OCI-LY3 (cell line): ENCODE measurements at regions not wholly inside any gene's neighbourhood (a gene's known extent, or its start where the extent isn't known, plus 50 kb on each side); places are given as distances from the start of the nearest gene placed in this dataset.

Experiments used
- EZH2phosphoT487 ChIP-seq: fragments of 200-600 bp; shearing (Covaris generic); IDR thresholded peaks from 2 replicates; pipeline ENCODE4 v1.6.1; 2018; ENCODE audit warnings: antibody characterized with exemption, mixed run types, low read depth
- TF ChIP-seq, protein P1 (sequence below): fragments of 200-600, 300-600 bp; sonication (generic); IDR thresholded peaks from 2 replicates; pipeline ENCODE4 v1.5.1; 2014; ENCODE audit warnings: antibody characterized with exemption, low read length, low read depth

DNA sequence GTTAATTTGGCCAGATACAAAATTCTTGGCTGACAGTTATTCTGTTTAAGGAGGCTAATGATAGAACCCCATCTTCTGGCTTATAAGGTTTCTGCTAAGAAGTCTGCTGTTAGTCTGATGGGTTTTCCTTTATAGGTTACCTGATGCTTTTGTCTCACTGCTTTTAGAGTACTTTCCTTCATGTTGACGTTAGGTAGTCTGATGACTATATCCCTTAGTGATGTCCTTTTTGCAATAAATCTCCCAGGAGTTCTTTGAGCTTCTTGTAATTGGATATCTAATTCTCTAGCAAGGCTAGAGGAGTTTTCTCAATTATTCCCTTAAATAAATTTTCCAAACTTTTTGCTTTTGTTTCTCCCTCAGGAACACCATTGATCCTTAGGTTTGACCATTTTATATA, 114.1 kb upstream of the CDIN1 start:
- no peak for TF ChIP-seq EZH2phosphoT487
- TF ChIP-seq, protein P1, sequence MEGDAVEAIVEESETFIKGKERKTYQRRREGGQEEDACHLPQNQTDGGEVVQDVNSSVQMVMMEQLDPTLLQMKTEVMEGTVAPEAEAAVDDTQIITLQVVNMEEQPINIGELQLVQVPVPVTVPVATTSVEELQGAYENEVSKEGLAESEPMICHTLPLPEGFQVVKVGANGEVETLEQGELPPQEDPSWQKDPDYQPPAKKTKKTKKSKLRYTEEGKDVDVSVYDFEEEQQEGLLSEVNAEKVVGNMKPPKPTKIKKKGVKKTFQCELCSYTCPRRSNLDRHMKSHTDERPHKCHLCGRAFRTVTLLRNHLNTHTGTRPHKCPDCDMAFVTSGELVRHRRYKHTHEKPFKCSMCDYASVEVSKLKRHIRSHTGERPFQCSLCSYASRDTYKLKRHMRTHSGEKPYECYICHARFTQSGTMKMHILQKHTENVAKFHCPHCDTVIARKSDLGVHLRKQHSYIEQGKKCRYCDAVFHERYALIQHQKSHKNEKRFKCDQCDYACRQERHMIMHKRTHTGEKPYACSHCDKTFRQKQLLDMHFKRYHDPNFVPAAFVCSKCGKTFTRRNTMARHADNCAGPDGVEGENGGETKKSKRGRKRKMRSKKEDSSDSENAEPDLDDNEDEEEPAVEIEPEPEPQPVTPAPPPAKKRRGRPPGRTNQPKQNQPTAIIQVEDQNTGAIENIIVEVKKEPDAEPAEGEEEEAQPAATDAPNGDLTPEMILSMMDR = no peak
